ENCODE measurements at regions not wholly inside any gene's neighbourhood (a gene's known extent, or its start where the extent isn't known, plus 50 kb on each side); places are given as distances from the start of the nearest gene placed in this dataset.

GRCh38 chr4:11514779-11515419 lies 86.2 kb upstream of the HS3ST1 start:
- TF ChIP-seq POLR2A (IDR thresholded peaks at IDR 0.05) (no peak), CTCF (IDR thresholded peaks at IDR 0.05) (no peak)
